Activated CD4-positive, alpha-beta T cell treated with anti-CD3 and anti-CD28 coated beads, Interleukin-2, Interleukin-6, amounts not matched to agents 100 ng/mL and 50 ng/mL, durations not matched to agents 16 hours and 8 hours (primary cell): ENCODE measurements at regions not wholly inside any gene's neighbourhood (a gene's known extent, or its start where the extent isn't known, plus 50 kb on each side); places are given as distances from the start of the nearest gene placed in this dataset.

Experiments used
- DNase-seq: peaks from one replicate; pipeline ENCODE4 v3.0.0-alpha.2; 2020

- no peak for DNase-seq
Observed at GRCh38 chr1:213657013-213657412, 330.8 kb upstream of the PROX1 start.

GRCh38 chr1:213657879-213658278 lies 329.9 kb upstream of the PROX1 start:
- DNase-seq: no peak

- DNase-seq: no peak
Observed at GRCh38 chr1:213658457-213658856, 329.3 kb upstream of the PROX1 start.

GRCh38 chr1:213659580-213660547 lies 327.9 kb upstream of the PROX1 start:
- no peak for DNase-seq

GRCh38 chr1:213661302-213661701 lies 326.5 kb upstream of the PROX1 start:
- no peak for DNase-seq

GRCh38 chr1:213666113-213666512 lies 321.7 kb upstream of the PROX1 start:
- DNase-seq: no peak

GRCh38 chr1:213666922-213667321 lies 320.9 kb upstream of the PROX1 start:
- no peak for DNase-seq

- DNase-seq: no peak
Observed at GRCh38 chr1:213669512-213669911, 318.3 kb upstream of the PROX1 start.

- no peak for DNase-seq
Observed at GRCh38 chr1:213669964-213670691, 317.6 kb upstream of the PROX1 start.

GRCh38 chr1:213670692-213671023 lies 317.1 kb upstream of the PROX1 start:
- DNase-seq: no peak

- no peak for DNase-seq
Observed at GRCh38 chr1:213675043-213675442, 312.7 kb upstream of the PROX1 start.

GRCh38 chr1:213676736-213677135 lies 311.0 kb upstream of the PROX1 start:
- DNase-seq: no peak

- no peak for DNase-seq
Observed at GRCh38 chr1:213678348-213678747, 309.4 kb upstream of the PROX1 start.

GRCh38 chr1:213678753-213679152 lies 309.0 kb upstream of the PROX1 start:
- DNase-seq: no peak

- DNase-seq: no peak
Observed at GRCh38 chr1:213679153-213679552, 308.6 kb upstream of the PROX1 start.

- DNase-seq: no peak
Observed at GRCh38 chr1:213680677-213681325, 307.0 kb upstream of the PROX1 start.

- DNase-seq: no peak
Observed at GRCh38 chr1:213681788-213682340, 305.9 kb upstream of the PROX1 start.

- DNase-seq: no peak
Observed at GRCh38 chr1:213683529-213683928, 304.2 kb upstream of the PROX1 start.

GRCh38 chr1:213684454-213684853 lies 303.3 kb upstream of the PROX1 start:
- no peak for DNase-seq

GRCh38 chr1:213685992-213686582 lies 301.7 kb upstream of the PROX1 start:
- no peak for DNase-seq

GRCh38 chr1:213686983-213687382 lies 300.8 kb upstream of the PROX1 start:
- DNase-seq: no peak

- no peak for DNase-seq
Observed at GRCh38 chr1:213687832-213688231, 299.9 kb upstream of the PROX1 start.

GRCh38 chr1:213688655-213689054 lies 299.1 kb upstream of the PROX1 start:
- DNase-seq: no peak
